Stimulated activated CD4-positive, alpha-beta T cell treated with anti-CD3 and anti-CD28 coated beads, Interleukin-2, amount 100 ng/mL, for 48 hours (primary cell): ENCODE measurements at regions not wholly inside any gene's neighbourhood (a gene's known extent, or its start where the extent isn't known, plus 50 kb on each side); places are given as distances from the start of the nearest gene placed in this dataset.
"Not testable (repeated sequence)": the region's sequence is repeated elsewhere in the genome, so short reads cannot be mapped to it uniquely, and the experiment has no call there.

Experiments used
- DNase-seq, 2 donors: peaks; one replicate each; pipeline ENCODE4 v3.0.0-alpha.2; 2020

- no peak for DNase-seq
Observed at GRCh38 chr10:120115959-120116358, 223.4 kb downstream of the SEC23IP start.

- DNase-seq = no peak
Observed at GRCh38 chr10:120121768-120122167, 229.2 kb downstream of the SEC23IP start.

GRCh38 chr10:120131183-120131582 is 238.7 kb downstream of the SEC23IP start:
- no peak for DNase-seq

- DNase-seq = no peak
Observed at GRCh38 chr10:120132811-120133210, 240.3 kb downstream of the SEC23IP start.

GRCh38 chr10:120138689-120139088 is 246.2 kb downstream of the SEC23IP start:
- no peak for DNase-seq

- no peak for DNase-seq
Observed at GRCh38 chr10:120145107-120145506, 252.6 kb downstream of the SEC23IP start.

- DNase-seq = no peak
Observed at GRCh38 chr10:120156614-120157274, 264.2 kb downstream of the SEC23IP start.

- DNase-seq = no peak
Observed at GRCh38 chr10:120161111-120161510, 268.6 kb downstream of the SEC23IP start.

- DNase-seq = no peak
Observed at GRCh38 chr10:120162471-120162870, 269.9 kb downstream of the SEC23IP start.

GRCh38 chr10:120172356-120172755 is 279.8 kb downstream of the SEC23IP start:
- DNase-seq = no peak

- DNase-seq = no peak
Observed at GRCh38 chr10:120174491-120174890, 282.0 kb downstream of the SEC23IP start.

- no peak for DNase-seq
Observed at GRCh38 chr10:120177330-120177729, 279.7 kb upstream of the PLPP4 start.

GRCh38 chr10:120180160-120180559 is 276.9 kb upstream of the PLPP4 start:
- no peak for DNase-seq

- DNase-seq = no peak
Observed at GRCh38 chr10:120181154-120181553, 275.9 kb upstream of the PLPP4 start.

- DNase-seq = no peak
Observed at GRCh38 chr10:120182431-120182830, 274.6 kb upstream of the PLPP4 start.

- DNase-seq = no peak
Observed at GRCh38 chr10:120183546-120183945, 273.5 kb upstream of the PLPP4 start.

GRCh38 chr10:120184547-120185337 is 272.3 kb upstream of the PLPP4 start:
- DNase-seq = no peak

GRCh38 chr10:120186506-120186905 is 270.5 kb upstream of the PLPP4 start:
- DNase-seq = no peak

- not testable (repeated sequence) for DNase-seq
Observed at GRCh38 chr10:120187168-120187567, 269.9 kb upstream of the PLPP4 start.

- no peak for DNase-seq
Observed at GRCh38 chr10:120188950-120189349, 268.1 kb upstream of the PLPP4 start.

- DNase-seq = no peak
Observed at GRCh38 chr10:120195984-120196712, 260.9 kb upstream of the PLPP4 start.

GRCh38 chr10:120204877-120205276 is 252.2 kb upstream of the PLPP4 start:
- no peak for DNase-seq

- DNase-seq = no peak
Observed at GRCh38 chr10:120205368-120206018, 251.5 kb upstream of the PLPP4 start.
